ENCODE measurements at regions not wholly inside any gene's neighbourhood (a gene's known extent, or its start where the extent isn't known, plus 50 kb on each side); places are given as distances from the start of the nearest gene placed in this dataset.

DNA sequence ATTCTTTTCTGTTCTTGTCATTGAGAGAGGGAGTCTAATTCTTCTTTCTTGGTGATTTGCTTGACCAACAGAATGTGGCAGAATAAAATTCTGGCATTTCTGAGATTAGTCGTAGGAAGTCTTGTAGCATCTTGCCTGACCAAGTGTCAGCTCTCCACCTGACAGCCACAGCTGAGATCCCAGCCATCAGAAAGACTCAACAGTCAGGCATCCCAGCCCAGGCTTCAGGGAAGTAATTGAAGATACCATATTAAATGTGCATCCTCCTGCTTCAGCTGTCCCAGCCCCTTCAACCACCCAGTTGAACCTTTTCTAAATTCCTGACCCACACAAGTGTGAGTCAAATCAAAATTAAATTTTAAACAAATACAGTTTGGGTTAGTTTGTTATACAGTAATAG is 208.3 kb downstream of the PIK3C3 start:
- no peak for TF ChIP-seq POLR2A (IDR thresholded peaks at IDR 0.05)
- TF ChIP-seq, protein P1, sequence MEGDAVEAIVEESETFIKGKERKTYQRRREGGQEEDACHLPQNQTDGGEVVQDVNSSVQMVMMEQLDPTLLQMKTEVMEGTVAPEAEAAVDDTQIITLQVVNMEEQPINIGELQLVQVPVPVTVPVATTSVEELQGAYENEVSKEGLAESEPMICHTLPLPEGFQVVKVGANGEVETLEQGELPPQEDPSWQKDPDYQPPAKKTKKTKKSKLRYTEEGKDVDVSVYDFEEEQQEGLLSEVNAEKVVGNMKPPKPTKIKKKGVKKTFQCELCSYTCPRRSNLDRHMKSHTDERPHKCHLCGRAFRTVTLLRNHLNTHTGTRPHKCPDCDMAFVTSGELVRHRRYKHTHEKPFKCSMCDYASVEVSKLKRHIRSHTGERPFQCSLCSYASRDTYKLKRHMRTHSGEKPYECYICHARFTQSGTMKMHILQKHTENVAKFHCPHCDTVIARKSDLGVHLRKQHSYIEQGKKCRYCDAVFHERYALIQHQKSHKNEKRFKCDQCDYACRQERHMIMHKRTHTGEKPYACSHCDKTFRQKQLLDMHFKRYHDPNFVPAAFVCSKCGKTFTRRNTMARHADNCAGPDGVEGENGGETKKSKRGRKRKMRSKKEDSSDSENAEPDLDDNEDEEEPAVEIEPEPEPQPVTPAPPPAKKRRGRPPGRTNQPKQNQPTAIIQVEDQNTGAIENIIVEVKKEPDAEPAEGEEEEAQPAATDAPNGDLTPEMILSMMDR (IDR thresholded peaks at IDR 0.05) = no peak

Data from tibial nerve (tissue), 3 donors.